Gastroesophageal sphincter (tissue), 4 donors: ENCODE measurements at regions not wholly inside any gene's neighbourhood (a gene's known extent, or its start where the extent isn't known, plus 50 kb on each side); places are given as distances from the start of the nearest gene placed in this dataset.

Experiments used
- ATAC-seq: fragments of 150-250 bp; one replicate; pipeline ENCODE4 v1.9.1; 2016; ENCODE audit warnings: mild to moderate bottlenecking, moderate library complexity
- H3K27ac ChIP-seq, 4 donors: fragments of 200-600 bp; sonication (generic) in 3 of 4; 1 replicate in 3 of 4; 2 replicates in 1 of 4; pipeline ENCODE4 v1.5.1; 2016 to 2019
- H3K27me3 ChIP-seq: fragments of 200-600 bp; sonication (generic); one replicate; pipeline ENCODE4 v1.5.1; 2019
- H3K36me3 ChIP-seq, 2 donors: fragments of 200-600 bp; sonication (generic); one replicate each; pipeline ENCODE4 v1.5.1; 2019; ENCODE audit warnings: control low read depth in 1 of 2
- H3K4me1 ChIP-seq, 3 donors: fragments of 200-600 bp; sonication (generic); 1 replicate in 2 of 3; 2 replicates in 1 of 3; pipeline ENCODE4 v1.5.1; 2016 to 2019; ENCODE audit warnings: control low read depth in 2 of 3
- H3K4me3 ChIP-seq, 2 donors: fragments of 200-600 bp; sonication (generic); one replicate each; pipeline ENCODE4 v1.5.1; 2019; ENCODE audit warnings: mild to moderate bottlenecking in 1 of 2, moderate library complexity in 1 of 2
- H3K9me3 ChIP-seq, 3 donors: fragments of 200-600 bp; sonication (generic); one replicate each; pipeline ENCODE4 v1.5.1; 2017 to 2019; ENCODE audit warnings: control low read depth in 2 of 3
- CTCF ChIP-seq, 4 experiments: fragments of 200-600 bp in 2 of 4; fragments of 450-650 bp in 2 of 4; sonication (generic) in 1 of 4; IDR thresholded peaks; one replicate each; pipeline ENCODE4 v1.5.1; 2017 to 2019; ENCODE audit warnings: antibody characterized with exemption in 4 of 4, mild to moderate bottlenecking in 2 of 4, moderate library complexity in 2 of 4
- EP300 ChIP-seq: sonication (generic); formaldehyde crosslinking; IDR thresholded peaks from one replicate; pipeline ENCODE4 v1.6.1; 2017; ENCODE audit warnings: antibody characterized with exemption, mild to moderate bottlenecking
- POLR2A ChIP-seq, 2 donors: fragments of 450-650 bp; IDR thresholded peaks; one replicate each; pipeline ENCODE4 v1.6.1; 2017; ENCODE audit warnings: antibody characterized with exemption in 2 of 2, mild to moderate bottlenecking in 2 of 2, moderate library complexity in 1 of 2
- POLR2AphosphoS5 ChIP-seq: sonication (generic); formaldehyde crosslinking; IDR thresholded peaks from one replicate; pipeline ENCODE4 v1.6.1; 2017; ENCODE audit warnings: antibody characterized with exemption
- WGBS, 2 donors: methylation state at CpG; one replicate each; pipeline ENCODE4 v1.1.5; 2018; ENCODE audit warnings: low coverage in 1 of 2; 5-methylcytosine and 5-hydroxymethylcytosine counted together

GRCh38 chr6:129929433-129929832, 68.3 kb upstream of the TMEM244 start:
- Histone ChIP-seq H3K4me1 (no peaks in the 10 kb centered on the region), H3K36me3 (no peaks in the 10 kb centered on the region), H3K27ac (no peak overlapping the region), H3K27me3 (no peaks in the 10 kb centered on the region), H3K9me3 (no peaks in the 10 kb centered on the region), H3K4me3 (no peak overlapping the region)
- WGBS, 2 donors = 50 to 67% methylated on average over 1 of the region's 1 CpG
- ATAC-seq = no peak
- TF ChIP-seq EP300 (no peak), POLR2AphosphoS5 (no peak), POLR2A (IDR thresholded peaks at IDR 0.05) (no peak), CTCF (IDR thresholded peaks at IDR 0.05) (no peak)

- no peaks in the 10 kb centered on the region for H3K36me3 ChIP-seq
- H3K4me3 ChIP-seq = no peak overlapping the region
- no peak for ATAC-seq
- TF ChIP-seq POLR2A (IDR thresholded peaks at IDR 0.05) (no peak), EP300 (no peak), CTCF (IDR thresholded peaks at IDR 0.05) (no peak), POLR2AphosphoS5 (no peak)
- no peaks in the 10 kb centered on the region for H3K4me1 ChIP-seq
- H3K9me3 ChIP-seq = no peaks in the 10 kb centered on the region
- no peak overlapping the region for H3K27ac ChIP-seq
- H3K27me3 ChIP-seq = no peaks in the 10 kb centered on the region
These were observed 62.6 kb upstream of the TMEM244 start for GRCh38 chr6:129923530-129924250.

- Histone ChIP-seq H3K27me3 (no peaks in the 10 kb centered on the region), H3K27ac (no peak overlapping the region), H3K4me3 (no peak overlapping the region), H3K36me3 (no peaks in the 10 kb centered on the region), H3K4me1 (no peaks in the 10 kb centered on the region), H3K9me3 (no peaks in the 10 kb centered on the region)
- 65 to 73% methylated on average over 3 of the region's 3 CpGs for WGBS, 2 donors
- no peak for ATAC-seq
- TF ChIP-seq POLR2AphosphoS5 = no peak
- TF ChIP-seq POLR2A (IDR thresholded peaks at IDR 0.05) = no peak
- TF ChIP-seq EP300 = no peak
- no peak for TF ChIP-seq CTCF (IDR thresholded peaks at IDR 0.05)
These were observed 60.2 kb upstream of the TMEM244 start for GRCh38 chr6:129921169-129921817.

- no peaks in the 10 kb centered on the region for H3K9me3 ChIP-seq
- H3K27me3 ChIP-seq = no peaks in the 10 kb centered on the region
- no peaks in the 10 kb centered on the region for H3K36me3 ChIP-seq
- H3K4me1 ChIP-seq = no peaks in the 10 kb centered on the region
- no peak overlapping the region for H3K4me3 ChIP-seq
- no peak overlapping the region for H3K27ac ChIP-seq
- 73 to 85% methylated on average over 3 to 4 of the region's 7 CpGs for WGBS, 2 donors
- ATAC-seq = no peak
- TF ChIP-seq POLR2A (IDR thresholded peaks at IDR 0.05) (no peak), CTCF (IDR thresholded peaks at IDR 0.05) (no peak), EP300 (no peak), POLR2AphosphoS5 (no peak)
These were observed 59.1 kb upstream of the TMEM244 start for GRCh38 chr6:129920103-129920798.
